UCSD-AML1 (cell line): ENCODE measurements at regions not wholly inside any gene's neighbourhood (a gene's known extent, or its start where the extent isn't known, plus 50 kb on each side); places are given as distances from the start of the nearest gene placed in this dataset.
"Not testable (repeated sequence)": the region's sequence is repeated elsewhere in the genome, so short reads cannot be mapped to it uniquely, and the experiment has no call there.

Experiments
- DNase-seq: peaks from one replicate; lab custom pipeline; 2025; ENCODE audit not compliant: unreplicated experiment; lab: John Stamatoyannopoulos, UW

GRCh38 chr6:92329208-92329847, 1090.0 kb downstream of the EPHA7 start:
- no peak for DNase-seq

GRCh38 chr6:92315312-92315711, 1104.0 kb downstream of the EPHA7 start:
- no peak for DNase-seq

GRCh38 chr6:92297101-92297500, 1122.3 kb downstream of the EPHA7 start:
- DNase-seq, result no peak

GRCh38 chr6:92292067-92292466, 1127.3 kb downstream of the EPHA7 start:
- DNase-seq, result no peak

- DNase-seq, result no peak
These were observed 1129.5 kb downstream of the EPHA7 start for GRCh38 chr6:92289831-92290230.

- no peak for DNase-seq
These were observed 1137.7 kb downstream of the EPHA7 start for GRCh38 chr6:92281571-92282076.

- no peak for DNase-seq
These were observed 1144.2 kb downstream of the EPHA7 start for GRCh38 chr6:92275150-92275549.

- no peak for DNase-seq
These were observed 1144.8 kb downstream of the EPHA7 start for GRCh38 chr6:92274588-92274987.

- no peak for DNase-seq
These were observed 1145.7 kb downstream of the EPHA7 start for GRCh38 chr6:92273694-92274093.

- no peak for DNase-seq
These were observed 1148.3 kb downstream of the EPHA7 start for GRCh38 chr6:92271091-92271490.

GRCh38 chr6:92270365-92270764, 1149.0 kb downstream of the EPHA7 start:
- no peak for DNase-seq

GRCh38 chr6:92267335-92267734, 1152.0 kb downstream of the EPHA7 start:
- DNase-seq, result no peak

- no peak for DNase-seq
These were observed 1155.5 kb downstream of the EPHA7 start for GRCh38 chr6:92263864-92264263.

- no peak for DNase-seq
These were observed 1160.2 kb downstream of the EPHA7 start for GRCh38 chr6:92259171-92259570.

- no peak for DNase-seq
These were observed 1176.0 kb downstream of the EPHA7 start for GRCh38 chr6:92243315-92243714.

- DNase-seq, result no peak
These were observed 1188.1 kb downstream of the EPHA7 start for GRCh38 chr6:92231171-92231701.

- not testable (repeated sequence) for DNase-seq
These were observed 1199.4 kb downstream of the EPHA7 start for GRCh38 chr6:92219987-92220386.

GRCh38 chr6:92216717-92217116, 1202.6 kb downstream of the EPHA7 start:
- DNase-seq, result no peak

GRCh38 chr6:92201618-92202017, 1217.7 kb downstream of the EPHA7 start:
- DNase-seq, result no peak

GRCh38 chr6:92196325-92196724, 1223.0 kb downstream of the EPHA7 start:
- no peak for DNase-seq

- no peak for DNase-seq
These were observed 1223.6 kb downstream of the EPHA7 start for GRCh38 chr6:92195796-92196195.

- DNase-seq, result no peak
These were observed 1231.3 kb downstream of the EPHA7 start for GRCh38 chr6:92188016-92188415.

GRCh38 chr6:92184933-92185332, 1234.4 kb downstream of the EPHA7 start:
- no peak for DNase-seq
